B cell (primary cell): ENCODE measurements at regions not wholly inside any gene's neighbourhood (a gene's known extent, or its start where the extent isn't known, plus 50 kb on each side); places are given as distances from the start of the nearest gene placed in this dataset.

ENCODE experiments used
- ATAC-seq: fragments of 200-7000 bp; cut with Tn5 transposase; one replicate; pipeline ENCODE4 v1.10.0; 2021; ENCODE audit warnings: low read depth, mild to moderate bottlenecking, moderate number of reproducible peaks, moderate library complexity
- CTCF ChIA-PET: fragments of 350-600 bp; sonication (Branson Sonifier 250); formaldehyde crosslinking; loops from one replicate; lab custom pipeline; 2021; ENCODE audit warnings: antibody characterized with exemption, inconsistent platforms; lab: Charles Lee
- POLR2A ChIA-PET: fragments of 350-600 bp; sonication (Branson Sonifier 250); formaldehyde crosslinking; loops from one replicate; lab custom pipeline; 2021; ENCODE audit warnings: antibody characterized with exemption; lab: Charles Lee
- DNase-seq: peaks from one replicate; pipeline ENCODE4 v3.0.0; 2013
- H2AFZ ChIP-seq: 2 replicates; pipeline ENCODE4 v1.6.1; 2012; ENCODE audit warnings: mild to moderate bottlenecking, low read depth, low read length; ENCODE audit not compliant: insufficient read depth, poor library complexity, severe bottlenecking
- H3K27ac ChIP-seq, 2 donors: 1 replicate in 1 of 2; 2 replicates in 1 of 2; pipeline ENCODE4 v1.5.1; 2012 to 2013; ENCODE audit warnings: low read length in 2 of 2, mild to moderate bottlenecking in 2 of 2, moderate library complexity in 1 of 2
- H3K27me3 ChIP-seq, 4 experiments: fragments of 200-600 bp in 1 of 4; sonication (generic) in 1 of 4; replicated peaks in 1 of 4; 1 replicate in 2 of 4; 2 replicates in 2 of 4; pipeline versions ENCODE4 v1.6.1 to v1.7.0; 2013 to 2016; ENCODE audit warnings: low read length in 3 of 4, mild to moderate bottlenecking in 2 of 4, mixed read lengths in 1 of 4, moderate library complexity in 1 of 4; ENCODE audit not compliant: insufficient read depth in 4 of 4, control insufficient read depth in 3 of 4; ENCODE audit errors: control extremely low read depth in 1 of 4
- H3K36me3 ChIP-seq, 2 experiments: replicated peaks in 1 of 2; 1 replicate in 1 of 2; 2 replicates in 1 of 2; pipeline versions ENCODE4 v1.6.1 to v1.7.1; 2013; ENCODE audit warnings: low read length in 1 of 2; ENCODE audit not compliant: insufficient read depth in 2 of 2, control insufficient read depth in 1 of 2; ENCODE audit errors: control extremely low read depth in 1 of 2, extremely low read depth in 1 of 2
- H3K4me1 ChIP-seq, 2 donors: fragments of 200-600 bp in 1 of 2; sonication (generic) in 1 of 2; 1 replicate in 1 of 2; 2 replicates in 1 of 2; pipeline versions ENCODE4 v1.5.1 to v1.6.1; 2013 to 2017; ENCODE audit warnings: low read length in 2 of 2; ENCODE audit not compliant: control insufficient read depth in 2 of 2, insufficient read depth in 2 of 2
- H3K4me2 ChIP-seq: replicated peaks from 2 replicates; pipeline ENCODE3; 2012; ENCODE audit warnings: mild to moderate bottlenecking, low read depth, low read length; ENCODE audit not compliant: poor library complexity, severe bottlenecking
- H3K4me3 ChIP-seq, 5 experiments: fragments of 200-600 bp in 1 of 5; sonication (generic) in 1 of 5; 1 replicate in 3 of 5; 2 replicates in 2 of 5; pipeline versions ENCODE4 v1.5.1 to v1.7.0; 2011 to 2016; ENCODE audit warnings: low read length in 4 of 5, mild to moderate bottlenecking in 4 of 5, low read depth in 2 of 5, control low read depth in 1 of 5, moderate library complexity in 1 of 5; ENCODE audit not compliant: insufficient read depth in 1 of 5; ENCODE audit errors: control extremely low read depth in 1 of 5, extremely low read depth in 1 of 5
- H3K79me2 ChIP-seq: fragments of 200-600 bp; sonication (generic); one replicate; pipeline ENCODE4 v1.6.0; 2016; ENCODE audit warnings: low read length; ENCODE audit not compliant: control insufficient read depth, insufficient read depth
- H3K9ac ChIP-seq: fragments of 200-600 bp; sonication (generic); 2 replicates; pipeline ENCODE4 v1.6.1; 2017; ENCODE audit warnings: mild to moderate bottlenecking, low read length, moderate library complexity
- H3K9me3 ChIP-seq, 3 donors: one replicate each; pipeline versions ENCODE4 v1.6.1 to v1.7.1; 2013; ENCODE audit warnings: low read length in 2 of 3; ENCODE audit not compliant: control insufficient read depth in 2 of 3, insufficient read depth in 1 of 3; ENCODE audit errors: control extremely low read depth in 1 of 3
- H4K20me1 ChIP-seq: 2 replicates; pipeline ENCODE4 v1.6.0; 2012; ENCODE audit warnings: mild to moderate bottlenecking, low read length; ENCODE audit not compliant: insufficient read depth, control insufficient read depth, poor library complexity, severe bottlenecking
- H3K27ac Mint-ChIP-seq: one replicate; pipeline ENCODE4 v1.8.0; 2021; ENCODE audit warnings: mixed read lengths
- H3K27me3 Mint-ChIP-seq: one replicate; pipeline ENCODE4 v1.8.0; 2021; ENCODE audit warnings: mixed read lengths
- H3K4me1 Mint-ChIP-seq: one replicate; pipeline ENCODE4 v1.8.0; 2021; ENCODE audit warnings: mixed read lengths
- H3K4me3 Mint-ChIP-seq: one replicate; pipeline ENCODE4 v1.8.0; 2021; ENCODE audit warnings: mixed read lengths
- H3K9me3 Mint-ChIP-seq: one replicate; pipeline ENCODE4 v1.8.0; 2022; ENCODE audit warnings: mixed read lengths; ENCODE audit not compliant: insufficient read depth
- CTCF ChIP-seq: fragments of 200-600 bp; IDR thresholded peaks from one replicate; pipeline ENCODE4 v1.8.0; 2022; ENCODE audit warnings: antibody characterized with exemption, mild to moderate bottlenecking
- EZH2 ChIP-seq: IDR thresholded peaks from 2 replicates; pipeline ENCODE4 v1.6.1; 2012; ENCODE audit warnings: borderline replicate concordance, low read depth, mild to moderate bottlenecking, moderate library complexity, low read length; ENCODE audit not compliant: insufficient read depth, poor library complexity, severe bottlenecking
- WGBS: methylation state at CpG from one replicate; pipeline ENCODE4 v1.1.5; 2013; ENCODE audit warnings: missing lambda C conversion rate; ENCODE audit not compliant: insufficient coverage; 5-methylcytosine and 5-hydroxymethylcytosine counted together
- intact Hi-C: fragments of 100-400 bp; cut with micrococcal nuclease; formaldehyde crosslinking; loops from one replicate; pipeline ENCODE4 v1.10.0; 2022

- no peaks in the 10 kb centered on the region for H3K36me3 ChIP-seq
- DNase-seq: no peak
- peaks cover 5 to 7% of the 10 kb centered on the region in 2 donors for H3K4me1 ChIP-seq
- H3K9me3 ChIP-seq: no peaks in the 10 kb centered on the region
- H3K79me2 ChIP-seq: no peaks in the 10 kb centered on the region
- Mint-ChIP-seq H3K4me3 (no peak overlapping the region), H3K27ac (no peak overlapping the region), H3K27me3 (peaks cover 73% of the 10 kb centered on the region), H3K9me3 (no peaks in the 10 kb centered on the region), H3K4me1 (peaks cover 4% of the 10 kb centered on the region)
- ChIA-PET POLR2A (no interaction called here), CTCF (no interaction called here)
- TF ChIP-seq EZH2: no peak
- H3K27ac ChIP-seq: no peak overlapping the region
- peaks cover 0 to 41% (median 29%) of the 10 kb centered on the region in 4 experiments for H3K27me3 ChIP-seq
- no peak for ATAC-seq
- H2AFZ ChIP-seq: no peak overlapping the region
- no peak overlapping the region for H3K4me3 ChIP-seq
- H3K4me2 ChIP-seq: no peak overlapping the region
- no peak overlapping the region for H3K9ac ChIP-seq
- WGBS: 64% methylated on average over 3 of the region's 3 CpGs
- H4K20me1 ChIP-seq: no peaks in the 10 kb centered on the region
- intact Hi-C loops: no loop called here
Observed at GRCh38 chr2:8447610-8448221, 234.1 kb upstream of the ID2 start.

GRCh38 chr2:8448824-8449556, 232.9 kb upstream of the ID2 start:
- Histone ChIP-seq H4K20me1 (no peaks in the 10 kb centered on the region), H2AFZ (no peak overlapping the region), H3K36me3 (no peaks in the 10 kb centered on the region), H3K79me2 (no peaks in the 10 kb centered on the region), H3K4me1 (no peaks in the 10 kb centered on the region), H3K4me3 (no peak overlapping the region), H3K9me3 (no peaks in the 10 kb centered on the region), H3K4me2 (no peak overlapping the region), H3K9ac (no peak overlapping the region), H3K27ac (no peak overlapping the region), H3K27me3 (peaks cover 0 to 53% (median 34%) of the 10 kb centered on the region in 4 experiments)
- H3K27ac Mint-ChIP-seq: no peak overlapping the region
- intact Hi-C loops: no loop called here
- DNase-seq (no peak), ATAC-seq (no peak)
- ChIA-PET POLR2A (no interaction called here), CTCF (no interaction called here)
- no peaks in the 10 kb centered on the region for H3K9me3 Mint-ChIP-seq
- 93% methylated on average over 5 of the region's 10 CpGs for WGBS
- TF ChIP-seq EZH2: no peak
- no peak for TF ChIP-seq CTCF
- peaks cover 80% of the 10 kb centered on the region for H3K27me3 Mint-ChIP-seq
- no peaks in the 10 kb centered on the region for H3K4me1 Mint-ChIP-seq
- H3K4me3 Mint-ChIP-seq: no peak overlapping the region
